Suprapubic skin (tissue), 4 donors: ENCODE measurements at regions not wholly inside any gene's neighbourhood (a gene's known extent, or its start where the extent isn't known, plus 50 kb on each side); places are given as distances from the start of the nearest gene placed in this dataset.

Experiments used
- DNase-seq, 2 donors: peaks; one replicate each; pipeline ENCODE4 v3.0.0-alpha.2; 2019; ENCODE audit warnings: low spot score in 2 of 2
- H3K27ac ChIP-seq: fragments of 200-600 bp; sonication (generic); one replicate; pipeline ENCODE4 v1.5.1; 2019
- H3K27me3 ChIP-seq: fragments of 200-600 bp; sonication (generic); one replicate; pipeline ENCODE4 v1.5.1; 2019
- H3K36me3 ChIP-seq: fragments of 200-600 bp; sonication (generic); one replicate; pipeline ENCODE4 v1.5.1; 2019
- H3K4me1 ChIP-seq: fragments of 200-600 bp; sonication (generic); one replicate; pipeline ENCODE4 v1.5.1; 2019
- H3K4me3 ChIP-seq: fragments of 200-600 bp; sonication (generic); one replicate; pipeline ENCODE4 v1.5.1; 2019; ENCODE audit warnings: mild to moderate bottlenecking
- H3K9me3 ChIP-seq: fragments of 200-600 bp; sonication (generic); one replicate; pipeline ENCODE4 v1.5.1; 2019
- CTCF ChIP-seq, 2 donors: fragments of 200-600 bp in 1 of 2; fragments of 450-650 bp in 1 of 2; sonication (generic) in 1 of 2; IDR thresholded peaks; one replicate each; pipeline ENCODE4 v1.5.1; 2016 to 2019; ENCODE audit warnings: antibody characterized with exemption in 2 of 2, mild to moderate bottlenecking in 1 of 2, moderate library complexity in 1 of 2
- EP300 ChIP-seq: sonication (generic); formaldehyde crosslinking; IDR thresholded peaks from one replicate; pipeline ENCODE4 v1.6.1; 2017; ENCODE audit warnings: antibody characterized with exemption
- POLR2A ChIP-seq, 2 donors: fragments of 450-650 bp; IDR thresholded peaks; one replicate each; pipeline ENCODE4 v1.6.1; 2017; ENCODE audit warnings: antibody characterized with exemption in 2 of 2, mild to moderate bottlenecking in 2 of 2, moderate library complexity in 2 of 2
- POLR2AphosphoS5 ChIP-seq, 3 donors: sonication (generic); formaldehyde crosslinking; IDR thresholded peaks; one replicate each; pipeline ENCODE4 v1.6.1; 2017; ENCODE audit warnings: antibody characterized with exemption in 3 of 3
- WGBS: methylation state at CpG from one replicate; pipeline ENCODE4 v1.1.5; 2018; 5-methylcytosine and 5-hydroxymethylcytosine counted together

- Histone ChIP-seq H3K27ac (no peak overlapping the region), H3K36me3 (no peaks in the 10 kb centered on the region), H3K4me3 (no peak overlapping the region), H3K9me3 (peaks cover 7% of the 10 kb centered on the region), H3K27me3 (peaks cover 7% of the 10 kb centered on the region), H3K4me1 (no peaks in the 10 kb centered on the region)
- TF ChIP-seq POLR2A (IDR thresholded peaks at IDR 0.05) (no peak), EP300 (no peak), CTCF (IDR thresholded peaks at IDR 0.05) (no peak), POLR2AphosphoS5 (IDR thresholded peaks at IDR 0.05) (no peak)
- DNase-seq, result no peak
- WGBS, result 58% methylated on average over 6 of the region's 6 CpGs
These were observed 320.4 kb downstream of the GLRX3 start for GRCh38 chr10:130456616-130457015.

- no peak overlapping the region for H3K27ac ChIP-seq
- 65% methylated on average over 4 of the region's 4 CpGs for WGBS
- DNase-seq, result peak in 1 of 2 donors; percentile 7
These were observed 322.3 kb downstream of the GLRX3 start for GRCh38 chr10:130458509-130458908.

GRCh38 chr10:130459011-130459410 is 322.8 kb downstream of the GLRX3 start:
- TF ChIP-seq POLR2AphosphoS5 (IDR thresholded peaks at IDR 0.05) (no peak), EP300 (no peak), POLR2A (IDR thresholded peaks at IDR 0.05) (no peak), CTCF (IDR thresholded peaks at IDR 0.05) (no peak)
- peaks cover 10% of the 10 kb centered on the region for H3K9me3 ChIP-seq
- H3K4me3 ChIP-seq, result no peak overlapping the region
- no peaks in the 10 kb centered on the region for H3K27me3 ChIP-seq
- no peaks in the 10 kb centered on the region for H3K4me1 ChIP-seq
- 70% methylated on average over 4 of the region's 4 CpGs for WGBS
- H3K27ac ChIP-seq, result no peak overlapping the region
- DNase-seq, result peak in 1 of 2 donors; percentile 24
- H3K36me3 ChIP-seq, result no peaks in the 10 kb centered on the region

More at GRCh38 chr10:130458509-130458908, 322.3 kb downstream of the GLRX3 start:
- Histone ChIP-seq H3K4me3 (no peak overlapping the region), H3K9me3 (peaks cover 10% of the 10 kb centered on the region), H3K36me3 (no peaks in the 10 kb centered on the region), H3K27me3 (peaks cover under 1% of the 10 kb centered on the region), H3K4me1 (no peaks in the 10 kb centered on the region)
- TF ChIP-seq POLR2A (IDR thresholded peaks at IDR 0.05) (no peak), POLR2AphosphoS5 (IDR thresholded peaks at IDR 0.05) (no peak), EP300 (no peak), CTCF (IDR thresholded peaks at IDR 0.05) (no peak)

GRCh38 chr10:130459851-130460490 is 323.8 kb downstream of the GLRX3 start:
- Histone ChIP-seq H3K27ac (no peak overlapping the region), H3K4me1 (no peaks in the 10 kb centered on the region), H3K36me3 (no peaks in the 10 kb centered on the region), H3K9me3 (peaks cover 3% of the 10 kb centered on the region), H3K4me3 (no peak overlapping the region), H3K27me3 (no peaks in the 10 kb centered on the region)
- TF ChIP-seq POLR2AphosphoS5 (IDR thresholded peaks at IDR 0.05) (no peak), POLR2A (IDR thresholded peaks at IDR 0.05) (no peak), EP300 (no peak), CTCF (IDR thresholded peaks at IDR 0.05) (no peak)
- no peak for DNase-seq
- WGBS, result 81% methylated on average over 7 of the region's 7 CpGs

- H3K4me1 ChIP-seq, result no peaks in the 10 kb centered on the region
- H3K27ac ChIP-seq, result no peak overlapping the region
- no peak overlapping the region for H3K4me3 ChIP-seq
- no peak for TF ChIP-seq CTCF (IDR thresholded peaks at IDR 0.05)
- TF ChIP-seq EP300, result no peak
- no peak for TF ChIP-seq POLR2AphosphoS5 (IDR thresholded peaks at IDR 0.05)
- no peak for TF ChIP-seq POLR2A (IDR thresholded peaks at IDR 0.05)
- no peaks in the 10 kb centered on the region for H3K36me3 ChIP-seq
- DNase-seq, result no peak
- 81% methylated on average over 6 of the region's 6 CpGs for WGBS
- peaks cover 3% of the 10 kb centered on the region for H3K9me3 ChIP-seq
- no peaks in the 10 kb centered on the region for H3K27me3 ChIP-seq
These were observed 325.4 kb downstream of the GLRX3 start for GRCh38 chr10:130461631-130462030.
